ENCODE measurements at regions not wholly inside any gene's neighbourhood (a gene's known extent, or its start where the extent isn't known, plus 50 kb on each side); places are given as distances from the start of the nearest gene placed in this dataset.

GRCh38 chr12:5189173-5189572, 145.5 kb downstream of the KCNA5 start:
- Histone ChIP-seq H3K9me3 (no peaks in the 10 kb centered on the region), H3K4me1 (peaks cover 13 to 20% of the 10 kb centered on the region in 2 donors), H3K27ac (no peak overlapping the region), H3K27me3 (no peaks in the 10 kb centered on the region), H3K4me3 (no peak overlapping the region), H3K36me3 (no peaks in the 10 kb centered on the region)
- intact Hi-C loops (cut with DNase I; ENCODE audit: low total_unique reads) = no loop called here
- no peak for DNase-seq
- ATAC-seq = no peak
- TF ChIP-seq POLR2A (IDR thresholded peaks at IDR 0.05) = no peak
- TF ChIP-seq CTCF (IDR thresholded peaks at IDR 0.05 in 4 of 5, conservative IDR thresholded peaks at IDR 0.05 in 1 of 5) = no peak
- in situ Hi-C loops (cut with MboI; ENCODE audit: low sequenced_read_pairs in 4 of 4) = no loop called here

GRCh38 chr12:5191803-5192538, 148.3 kb downstream of the KCNA5 start:
- H3K36me3 ChIP-seq = no peaks in the 10 kb centered on the region
- H3K4me1 ChIP-seq = peaks cover 6 to 10% of the 10 kb centered on the region in 2 donors
- H3K27me3 ChIP-seq = no peaks in the 10 kb centered on the region
- intact Hi-C loops (cut with DNase I; ENCODE audit: low total_unique reads) = no loop called here
- TF ChIP-seq POLR2A (IDR thresholded peaks at IDR 0.05) (no peak), CTCF (IDR thresholded peaks at IDR 0.05 in 4 of 5, conservative IDR thresholded peaks at IDR 0.05 in 1 of 5) (no peak)
- no peak overlapping the region for H3K27ac ChIP-seq
- ATAC-seq (no peak), DNase-seq (no peak)
- H3K4me3 ChIP-seq = no peak overlapping the region
- in situ Hi-C loops (cut with MboI; ENCODE audit: low sequenced_read_pairs in 4 of 4) = loop anchor here in 1 of 4 donors (10.0 kb wide), 1 partner anchor 243 kb away; the partner anchor contains the start of gene NTF3
- H3K9me3 ChIP-seq = no peaks in the 10 kb centered on the region

GRCh38 chr12:5192726-5193125, 149.0 kb downstream of the KCNA5 start:
- H3K9me3 ChIP-seq = no peaks in the 10 kb centered on the region
- no peak overlapping the region for H3K4me3 ChIP-seq
- in situ Hi-C loops (cut with MboI; ENCODE audit: low sequenced_read_pairs in 4 of 4) (loop anchor here in 1 of 4 donors (10.0 kb wide), 1 partner anchor 242 kb away; the partner anchor contains the start of gene NTF3), intact Hi-C loops (cut with DNase I; ENCODE audit: low total_unique reads) (no loop called here)
- TF ChIP-seq CTCF (IDR thresholded peaks at IDR 0.05 in 4 of 5, conservative IDR thresholded peaks at IDR 0.05 in 1 of 5) (no peak), POLR2A (IDR thresholded peaks at IDR 0.05) (no peak)
- no peaks in the 10 kb centered on the region for H3K27me3 ChIP-seq
- DNase-seq (no peak), ATAC-seq (no peak)
- H3K36me3 ChIP-seq = no peaks in the 10 kb centered on the region
- H3K4me1 ChIP-seq = peaks cover 6 to 10% of the 10 kb centered on the region in 2 donors
- H3K27ac ChIP-seq = no peak overlapping the region

GRCh38 chr12:5194306-5194705, 150.6 kb downstream of the KCNA5 start:
- no peak for ATAC-seq
- Histone ChIP-seq H3K4me1 (peaks cover 6 to 10% of the 10 kb centered on the region in 2 donors), H3K9me3 (no peaks in the 10 kb centered on the region), H3K27me3 (no peaks in the 10 kb centered on the region), H3K27ac (no peak overlapping the region), H3K36me3 (no peaks in the 10 kb centered on the region), H3K4me3 (no peak overlapping the region)
- no peak for DNase-seq
- TF ChIP-seq CTCF (IDR thresholded peaks at IDR 0.05 in 4 of 5, conservative IDR thresholded peaks at IDR 0.05 in 1 of 5) (no peak), POLR2A (IDR thresholded peaks at IDR 0.05) (no peak)
- in situ Hi-C loops (cut with MboI; ENCODE audit: low sequenced_read_pairs in 4 of 4) (loop anchor here in 1 of 4 donors (10.0 kb wide), 1 partner anchor 240 kb away; the partner anchor contains the start of gene NTF3), intact Hi-C loops (cut with DNase I; ENCODE audit: low total_unique reads) (no loop called here)

All from gastrocnemius medialis (tissue), 4 donors.